ENCODE measurements at regions not wholly inside any gene's neighbourhood (a gene's known extent, or its start where the extent isn't known, plus 50 kb on each side); places are given as distances from the start of the nearest gene placed in this dataset.

DNA sequence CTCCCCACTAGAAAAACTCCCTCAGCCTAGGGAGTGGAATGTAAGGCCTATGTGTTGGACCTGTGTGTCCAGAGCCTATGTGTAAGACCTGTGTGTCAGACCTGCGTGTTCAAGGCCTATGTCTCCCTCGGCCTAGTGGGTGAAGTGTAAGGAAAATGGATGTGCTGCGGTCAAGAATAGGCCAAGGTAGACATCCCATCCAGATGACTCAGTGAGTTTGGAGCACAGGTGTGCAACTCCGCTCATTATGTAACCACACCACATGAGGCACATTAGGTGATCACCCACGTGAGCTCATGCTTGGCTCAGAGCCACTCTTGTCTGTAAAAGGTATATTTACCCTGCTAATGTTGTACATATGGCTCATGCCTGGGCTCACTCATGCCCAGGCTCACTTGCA is 565.3 kb upstream of the CRIM1 start:
- Mint-ChIP-seq H3K9me3 (peaks cover 33% of the 10 kb centered on the region), H3K36me3 (peaks cover 22% of the 10 kb centered on the region), H3K4me1 (peaks cover 14% of the 10 kb centered on the region), H3K4me3 (no peak overlapping the region), H3K27me3 (ENCODE audit: low read depth) (no peaks in the 10 kb centered on the region), H3K27ac (no peak overlapping the region)
- ATAC-seq (no peak), DNase-seq (ENCODE audit: low spot score) (no peak)
- ChIA-PET POLR2A (no interaction called here), CTCF (no interaction called here)
- TF ChIP-seq TP53 (CRISPR knock-in tag; IDR thresholded peaks at IDR 0.05) (no peak), ZNF396 (CRISPR knock-in tag; IDR thresholded peaks at IDR 0.05; ENCODE audit: borderline replicate concordance) (no peak), ELF4 (CRISPR knock-in tag; IDR thresholded peaks at IDR 0.05; ENCODE audit: low read depth) (no peak), GTF2I (CRISPR knock-in tag; conservative IDR thresholded peaks at IDR 0.05) (no peak), CREB1 (CRISPR knock-in tag; IDR thresholded peaks at IDR 0.05) (no peak), ESRRA (CRISPR knock-in tag; IDR thresholded peaks at IDR 0.05; ENCODE audit: borderline replicate concordance) (no peak), NR1H2 (CRISPR knock-in tag; IDR thresholded peaks at IDR 0.05) (no peak), MYBL2 (CRISPR knock-in tag; IDR thresholded peaks at IDR 0.05) (no peak), FOXP1 (CRISPR knock-in tag; IDR thresholded peaks at IDR 0.05; ENCODE audit: borderline replicate concordance) (no peak)
- TF ChIP-seq, protein P1, sequence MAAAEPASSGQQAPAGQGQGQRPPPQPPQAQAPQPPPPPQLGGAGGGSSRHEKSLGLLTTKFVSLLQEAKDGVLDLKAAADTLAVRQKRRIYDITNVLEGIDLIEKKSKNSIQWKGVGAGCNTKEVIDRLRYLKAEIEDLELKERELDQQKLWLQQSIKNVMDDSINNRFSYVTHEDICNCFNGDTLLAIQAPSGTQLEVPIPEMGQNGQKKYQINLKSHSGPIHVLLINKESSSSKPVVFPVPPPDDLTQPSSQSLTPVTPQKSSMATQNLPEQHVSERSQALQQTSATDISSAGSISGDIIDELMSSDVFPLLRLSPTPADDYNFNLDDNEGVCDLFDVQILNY (CRISPR knock-in tag; IDR thresholded peaks at IDR 0.05), result no peak
- TF ChIP-seq, protein P2, sequence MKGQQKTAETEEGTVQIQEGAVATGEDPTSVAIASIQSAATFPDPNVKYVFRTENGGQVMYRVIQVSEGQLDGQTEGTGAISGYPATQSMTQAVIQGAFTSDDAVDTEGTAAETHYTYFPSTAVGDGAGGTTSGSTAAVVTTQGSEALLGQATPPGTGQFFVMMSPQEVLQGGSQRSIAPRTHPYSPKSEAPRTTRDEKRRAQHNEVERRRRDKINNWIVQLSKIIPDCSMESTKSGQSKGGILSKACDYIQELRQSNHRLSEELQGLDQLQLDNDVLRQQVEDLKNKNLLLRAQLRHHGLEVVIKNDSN (CRISPR knock-in tag; IDR thresholded peaks at IDR 0.05), result no peak
- TF ChIP-seq, protein P3, sequence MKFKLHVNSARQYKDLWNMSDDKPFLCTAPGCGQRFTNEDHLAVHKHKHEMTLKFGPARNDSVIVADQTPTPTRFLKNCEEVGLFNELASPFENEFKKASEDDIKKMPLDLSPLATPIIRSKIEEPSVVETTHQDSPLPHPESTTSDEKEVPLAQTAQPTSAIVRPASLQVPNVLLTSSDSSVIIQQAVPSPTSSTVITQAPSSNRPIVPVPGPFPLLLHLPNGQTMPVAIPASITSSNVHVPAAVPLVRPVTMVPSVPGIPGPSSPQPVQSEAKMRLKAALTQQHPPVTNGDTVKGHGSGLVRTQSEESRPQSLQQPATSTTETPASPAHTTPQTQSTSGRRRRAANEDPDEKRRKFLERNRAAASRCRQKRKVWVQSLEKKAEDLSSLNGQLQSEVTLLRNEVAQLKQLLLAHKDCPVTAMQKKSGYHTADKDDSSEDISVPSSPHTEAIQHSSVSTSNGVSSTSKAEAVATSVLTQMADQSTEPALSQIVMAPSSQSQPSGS (CRISPR knock-in tag; IDR thresholded peaks at IDR 0.05; ENCODE audit: borderline replicate concordance, low read depth), result no peak
- TF ChIP-seq, protein P4, sequence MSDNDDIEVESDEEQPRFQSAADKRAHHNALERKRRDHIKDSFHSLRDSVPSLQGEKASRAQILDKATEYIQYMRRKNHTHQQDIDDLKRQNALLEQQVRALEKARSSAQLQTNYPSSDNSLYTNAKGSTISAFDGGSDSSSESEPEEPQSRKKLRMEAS (CRISPR knock-in tag; IDR thresholded peaks at IDR 0.05), result no peak
- TF ChIP-seq, protein P5, sequence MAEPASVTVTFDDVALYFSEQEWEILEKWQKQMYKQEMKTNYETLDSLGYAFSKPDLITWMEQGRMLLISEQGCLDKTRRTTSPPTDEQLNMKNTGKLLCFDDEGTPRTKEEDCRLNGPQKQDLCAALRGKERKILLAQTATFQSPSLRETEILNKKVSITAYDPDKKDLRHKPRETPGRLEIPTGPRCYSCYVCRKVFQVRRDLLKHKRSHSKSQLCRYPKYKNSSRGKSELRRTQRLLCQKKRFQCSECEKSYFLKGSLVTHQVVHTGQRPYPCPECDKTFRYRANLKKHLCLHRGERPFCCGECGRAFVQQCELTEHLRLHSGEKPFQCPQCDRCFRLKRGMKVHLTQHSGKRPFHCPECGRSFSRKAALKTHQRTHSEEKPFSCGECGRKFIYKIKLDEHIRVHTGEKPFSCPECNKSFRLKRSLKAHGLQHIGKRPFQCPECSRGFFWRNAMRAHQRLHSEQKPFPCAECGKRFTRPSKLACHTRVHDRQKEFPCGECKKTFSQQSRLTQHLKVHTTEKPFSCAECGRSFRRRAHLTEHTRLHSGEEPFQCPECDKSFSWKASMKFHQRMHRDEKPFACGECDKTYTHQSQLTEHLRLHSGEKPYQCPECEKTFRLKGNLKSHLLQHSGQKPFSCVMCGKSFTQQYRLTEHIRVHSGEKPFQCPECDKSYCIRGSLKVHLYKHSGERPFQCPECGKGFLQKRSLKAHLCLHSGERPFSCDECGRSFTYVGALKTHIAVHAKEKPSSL (CRISPR knock-in tag; conservative IDR thresholded peaks at IDR 0.05), result no peak
- TF ChIP-seq, protein P6, sequence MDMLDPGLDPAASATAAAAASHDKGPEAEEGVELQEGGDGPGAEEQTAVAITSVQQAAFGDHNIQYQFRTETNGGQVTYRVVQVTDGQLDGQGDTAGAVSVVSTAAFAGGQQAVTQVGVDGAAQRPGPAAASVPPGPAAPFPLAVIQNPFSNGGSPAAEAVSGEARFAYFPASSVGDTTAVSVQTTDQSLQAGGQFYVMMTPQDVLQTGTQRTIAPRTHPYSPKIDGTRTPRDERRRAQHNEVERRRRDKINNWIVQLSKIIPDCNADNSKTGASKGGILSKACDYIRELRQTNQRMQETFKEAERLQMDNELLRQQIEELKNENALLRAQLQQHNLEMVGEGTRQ (CRISPR knock-in tag; IDR thresholded peaks at IDR 0.05), result no peak
- TF ChIP-seq, protein P7, sequence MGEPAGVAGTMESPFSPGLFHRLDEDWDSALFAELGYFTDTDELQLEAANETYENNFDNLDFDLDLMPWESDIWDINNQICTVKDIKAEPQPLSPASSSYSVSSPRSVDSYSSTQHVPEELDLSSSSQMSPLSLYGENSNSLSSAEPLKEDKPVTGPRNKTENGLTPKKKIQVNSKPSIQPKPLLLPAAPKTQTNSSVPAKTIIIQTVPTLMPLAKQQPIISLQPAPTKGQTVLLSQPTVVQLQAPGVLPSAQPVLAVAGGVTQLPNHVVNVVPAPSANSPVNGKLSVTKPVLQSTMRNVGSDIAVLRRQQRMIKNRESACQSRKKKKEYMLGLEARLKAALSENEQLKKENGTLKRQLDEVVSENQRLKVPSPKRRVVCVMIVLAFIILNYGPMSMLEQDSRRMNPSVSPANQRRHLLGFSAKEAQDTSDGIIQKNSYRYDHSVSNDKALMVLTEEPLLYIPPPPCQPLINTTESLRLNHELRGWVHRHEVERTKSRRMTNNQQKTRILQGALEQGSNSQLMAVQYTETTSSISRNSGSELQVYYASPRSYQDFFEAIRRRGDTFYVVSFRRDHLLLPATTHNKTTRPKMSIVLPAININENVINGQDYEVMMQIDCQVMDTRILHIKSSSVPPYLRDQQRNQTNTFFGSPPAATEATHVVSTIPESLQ (CRISPR knock-in tag; IDR thresholded peaks at IDR 0.05), result no peak

DNA sequence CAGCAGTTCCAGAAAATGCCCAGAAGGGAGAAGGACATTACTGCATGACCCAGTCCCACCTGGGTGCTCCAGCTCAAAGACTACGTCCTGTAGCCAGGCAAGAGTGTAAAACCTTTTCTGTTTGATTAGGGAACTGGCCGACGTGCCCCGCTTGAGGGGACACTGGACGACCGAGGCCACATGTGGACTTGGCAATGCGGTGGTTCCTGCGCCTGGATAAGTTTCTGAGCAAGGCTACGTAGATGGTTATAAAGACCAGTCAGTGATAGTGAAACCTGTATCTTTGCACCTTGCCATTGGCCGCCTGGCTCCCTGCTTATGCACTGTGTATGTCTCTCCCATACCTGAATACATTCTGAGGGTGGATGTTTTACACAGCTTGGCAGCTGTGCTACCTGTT is 567.0 kb upstream of the CRIM1 start:
- Mint-ChIP-seq H3K9me3 (peaks cover 33% of the 10 kb centered on the region), H3K4me1 (peaks cover 19% of the 10 kb centered on the region), H3K4me3 (no peak overlapping the region), H3K36me3 (peaks cover 22% of the 10 kb centered on the region), H3K27ac (no peak overlapping the region), H3K27me3 (ENCODE audit: low read depth) (no peaks in the 10 kb centered on the region)
- ChIA-PET POLR2A (no interaction called here), CTCF (no interaction called here)
- DNase-seq (ENCODE audit: low spot score), result no peak
- no peak for ATAC-seq
- TF ChIP-seq, protein P8, sequence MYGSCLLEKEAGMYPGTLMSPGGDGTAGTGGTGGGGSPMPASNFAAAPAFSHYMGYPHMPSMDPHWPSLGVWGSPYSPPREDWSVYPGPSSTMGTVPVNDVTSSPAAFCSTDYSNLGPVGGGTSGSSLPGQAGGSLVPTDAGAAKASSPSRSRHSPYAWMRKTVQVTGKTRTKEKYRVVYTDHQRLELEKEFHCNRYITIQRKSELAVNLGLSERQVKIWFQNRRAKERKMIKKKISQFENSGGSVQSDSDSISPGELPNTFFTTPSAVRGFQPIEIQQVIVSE (CRISPR knock-in tag; IDR thresholded peaks at IDR 0.05; ENCODE audit: borderline replicate concordance), result no peak
- no peak for TF ChIP-seq NFYB (CRISPR knock-in tag; conservative IDR thresholded peaks at IDR 0.05; ENCODE audit: low read depth)
- no peak for TF ChIP-seq ZNF232 (CRISPR knock-in tag; IDR thresholded peaks at IDR 0.05)
- TF ChIP-seq GRHL2 (CRISPR knock-in tag; IDR thresholded peaks at IDR 0.05; ENCODE audit: insufficient replicate concordance, severe bottlenecking), result no peak
- TF ChIP-seq SMAD3 (CRISPR knock-in tag; IDR thresholded peaks at IDR 0.05; ENCODE audit: borderline replicate concordance), result no peak
- no peak for TF ChIP-seq ZNF396 (CRISPR knock-in tag; IDR thresholded peaks at IDR 0.05; ENCODE audit: borderline replicate concordance)
- TF ChIP-seq ZNF423 (CRISPR knock-in tag; IDR thresholded peaks at IDR 0.05), result no peak
- TF ChIP-seq, protein P9, sequence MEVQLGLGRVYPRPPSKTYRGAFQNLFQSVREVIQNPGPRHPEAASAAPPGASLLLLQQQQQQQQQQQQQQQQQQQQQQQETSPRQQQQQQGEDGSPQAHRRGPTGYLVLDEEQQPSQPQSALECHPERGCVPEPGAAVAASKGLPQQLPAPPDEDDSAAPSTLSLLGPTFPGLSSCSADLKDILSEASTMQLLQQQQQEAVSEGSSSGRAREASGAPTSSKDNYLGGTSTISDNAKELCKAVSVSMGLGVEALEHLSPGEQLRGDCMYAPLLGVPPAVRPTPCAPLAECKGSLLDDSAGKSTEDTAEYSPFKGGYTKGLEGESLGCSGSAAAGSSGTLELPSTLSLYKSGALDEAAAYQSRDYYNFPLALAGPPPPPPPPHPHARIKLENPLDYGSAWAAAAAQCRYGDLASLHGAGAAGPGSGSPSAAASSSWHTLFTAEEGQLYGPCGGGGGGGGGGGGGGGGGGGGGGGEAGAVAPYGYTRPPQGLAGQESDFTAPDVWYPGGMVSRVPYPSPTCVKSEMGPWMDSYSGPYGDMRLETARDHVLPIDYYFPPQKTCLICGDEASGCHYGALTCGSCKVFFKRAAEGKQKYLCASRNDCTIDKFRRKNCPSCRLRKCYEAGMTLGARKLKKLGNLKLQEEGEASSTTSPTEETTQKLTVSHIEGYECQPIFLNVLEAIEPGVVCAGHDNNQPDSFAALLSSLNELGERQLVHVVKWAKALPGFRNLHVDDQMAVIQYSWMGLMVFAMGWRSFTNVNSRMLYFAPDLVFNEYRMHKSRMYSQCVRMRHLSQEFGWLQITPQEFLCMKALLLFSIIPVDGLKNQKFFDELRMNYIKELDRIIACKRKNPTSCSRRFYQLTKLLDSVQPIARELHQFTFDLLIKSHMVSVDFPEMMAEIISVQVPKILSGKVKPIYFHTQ (CRISPR knock-in tag; IDR thresholded peaks at IDR 0.05), result no peak

Data from WTC11 (cell line).